Smooth muscle cell (in vitro differentiated cells): ENCODE measurements at regions not wholly inside any gene's neighbourhood (a gene's known extent, or its start where the extent isn't known, plus 50 kb on each side); places are given as distances from the start of the nearest gene placed in this dataset.

Experiments used
- DNase-seq: peaks from one replicate; lab custom pipeline; 2025; ENCODE audit not compliant: unreplicated experiment; lab: John Stamatoyannopoulos, UW
- H2AFZ ChIP-seq: fragments of 200-600 bp; sonication (generic); 2 replicates; pipeline ENCODE4 v1.6.0; 2016; ENCODE audit warnings: antibody characterized with exemption, low read depth, mild to moderate bottlenecking
- H3F3A ChIP-seq: fragments of 200-600 bp; sonication (generic); 2 replicates; pipeline ENCODE4 v1.6.0; 2017; ENCODE audit warnings: antibody characterized with exemption, low read depth
- H3K27ac ChIP-seq: fragments of 200-600 bp; sonication (generic); 2 replicates; pipeline ENCODE4 v1.5.1; 2016; ENCODE audit warnings: low read depth, mild to moderate bottlenecking
- H3K27me3 ChIP-seq: fragments of 200-600 bp; sonication (generic); 2 replicates; pipeline ENCODE4 v1.6.1; 2016; ENCODE audit warnings: low read depth, mild to moderate bottlenecking
- H3K36me3 ChIP-seq: fragments of 200-600 bp; sonication (generic); 2 replicates; pipeline ENCODE4 v1.5.1; 2016; ENCODE audit warnings: low read depth
- H3K4me1 ChIP-seq: fragments of 200-600 bp; sonication (generic); 2 replicates; pipeline ENCODE4 v1.5.1; 2016; ENCODE audit warnings: low read depth
- H3K4me2 ChIP-seq: fragments of 200-600 bp; sonication (generic); 2 replicates; pipeline ENCODE4 v1.6.0; 2016; ENCODE audit warnings: mild to moderate bottlenecking
- H3K4me3 ChIP-seq: fragments of 200-600 bp; sonication (generic); 2 replicates; pipeline ENCODE4 v1.5.1; 2016; ENCODE audit warnings: mild to moderate bottlenecking
- H3K79me2 ChIP-seq: fragments of 200-600 bp; sonication (generic); 2 replicates; pipeline ENCODE4 v1.6.0; 2016; ENCODE audit warnings: low read depth, mild to moderate bottlenecking
- H3K9ac ChIP-seq: fragments of 200-600 bp; sonication (generic); 2 replicates; pipeline ENCODE4 v1.6.0; 2016; ENCODE audit warnings: low read depth
- H3K9me3 ChIP-seq: fragments of 200-600 bp; sonication (generic); replicated peaks from 2 replicates; pipeline ENCODE4 v1.5.1; 2016; ENCODE audit warnings: low read depth
- H4K20me1 ChIP-seq: fragments of 200-600 bp; sonication (generic); 2 replicates; pipeline ENCODE4 v1.6.0; 2016; ENCODE audit warnings: low read depth
- WGBS: methylation state at CpG from one replicate; pipeline ENCODE4 v1.1.7; 2016; ENCODE audit warnings: low lambda C conversion rate; 5-methylcytosine and 5-hydroxymethylcytosine counted together
- TF ChIP-seq, protein P1 (sequence below): fragments of 200-600 bp; sonication (generic); IDR thresholded peaks from 2 replicates; pipeline ENCODE4 v1.5.1; 2017; ENCODE audit warnings: borderline replicate concordance, mild to moderate bottlenecking, antibody characterized with exemption; ENCODE audit not compliant: insufficient read depth, poor library complexity, severe bottlenecking

DNA sequence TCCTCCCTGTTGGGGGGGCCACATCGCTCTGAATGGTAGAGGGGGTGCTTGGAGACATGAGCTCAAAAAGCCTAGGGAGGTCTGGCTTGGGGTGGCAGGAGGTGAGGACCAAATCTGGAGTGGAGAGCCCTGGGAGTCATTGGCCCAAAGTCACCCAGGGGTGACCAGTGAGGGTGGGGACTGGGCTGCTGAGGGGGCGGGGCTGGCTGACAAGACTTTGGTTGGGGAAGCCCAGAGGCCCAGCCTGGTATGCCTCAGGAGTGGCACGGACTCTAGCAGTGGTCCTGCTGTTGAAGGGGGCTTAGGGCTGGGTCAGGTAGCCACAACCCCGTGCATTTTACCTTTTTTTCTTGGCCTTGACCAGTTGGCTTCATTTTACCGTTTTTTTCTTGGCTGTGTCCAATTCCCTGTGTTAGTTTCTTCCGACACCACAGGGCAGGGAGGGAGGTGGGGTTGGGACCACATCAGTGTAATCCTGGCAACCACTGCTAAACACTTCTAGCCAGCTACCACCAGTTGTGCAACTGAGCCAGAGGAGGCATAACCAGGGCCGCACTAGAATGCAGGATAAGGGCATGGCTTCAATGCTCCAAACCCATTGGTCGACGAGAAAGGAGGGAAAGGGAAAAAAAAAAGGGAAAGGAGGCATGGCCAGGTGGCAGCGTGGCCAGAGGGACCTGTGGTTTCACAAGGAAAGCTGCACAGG is 105.3 kb upstream of the C2CD4B start:
- WGBS: 84% methylated on average over 9 of the region's 10 CpGs

DNA sequence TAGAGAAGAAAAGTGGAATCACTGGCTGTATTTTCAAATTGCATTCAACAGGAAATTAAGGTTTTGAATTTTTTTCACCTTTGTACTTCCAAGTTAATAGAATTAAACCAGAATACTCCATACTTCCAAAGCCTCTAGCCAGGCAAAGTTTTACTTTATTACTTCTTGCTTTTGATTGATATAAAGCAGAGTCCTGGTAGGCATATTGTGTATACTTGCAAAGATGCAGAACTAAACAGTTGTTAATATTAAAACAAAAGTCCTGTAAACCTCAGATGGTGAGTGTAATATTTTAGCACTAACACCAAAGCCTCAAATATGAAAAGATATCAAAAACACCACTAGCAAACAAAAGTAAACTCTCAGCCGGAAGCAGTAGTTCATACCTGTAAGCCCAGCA is 107.2 kb upstream of the C2CD4B start:
- Histone ChIP-seq H3K27me3 (no peaks in the 10 kb centered on the region), H2AFZ (no peak overlapping the region), H3K4me1 (no peaks in the 10 kb centered on the region), H3K27ac (no peak overlapping the region), H4K20me1 (no peaks in the 10 kb centered on the region), H3F3A (no peaks in the 10 kb centered on the region), H3K79me2 (no peaks in the 10 kb centered on the region), H3K9ac (no peak overlapping the region), H3K4me2 (no peak overlapping the region), H3K4me3 (no peak overlapping the region), H3K36me3 (no peaks in the 10 kb centered on the region), H3K9me3 (peaks cover 13% of the 10 kb centered on the region)
- DNase-seq: no peak
- TF ChIP-seq, protein P1, sequence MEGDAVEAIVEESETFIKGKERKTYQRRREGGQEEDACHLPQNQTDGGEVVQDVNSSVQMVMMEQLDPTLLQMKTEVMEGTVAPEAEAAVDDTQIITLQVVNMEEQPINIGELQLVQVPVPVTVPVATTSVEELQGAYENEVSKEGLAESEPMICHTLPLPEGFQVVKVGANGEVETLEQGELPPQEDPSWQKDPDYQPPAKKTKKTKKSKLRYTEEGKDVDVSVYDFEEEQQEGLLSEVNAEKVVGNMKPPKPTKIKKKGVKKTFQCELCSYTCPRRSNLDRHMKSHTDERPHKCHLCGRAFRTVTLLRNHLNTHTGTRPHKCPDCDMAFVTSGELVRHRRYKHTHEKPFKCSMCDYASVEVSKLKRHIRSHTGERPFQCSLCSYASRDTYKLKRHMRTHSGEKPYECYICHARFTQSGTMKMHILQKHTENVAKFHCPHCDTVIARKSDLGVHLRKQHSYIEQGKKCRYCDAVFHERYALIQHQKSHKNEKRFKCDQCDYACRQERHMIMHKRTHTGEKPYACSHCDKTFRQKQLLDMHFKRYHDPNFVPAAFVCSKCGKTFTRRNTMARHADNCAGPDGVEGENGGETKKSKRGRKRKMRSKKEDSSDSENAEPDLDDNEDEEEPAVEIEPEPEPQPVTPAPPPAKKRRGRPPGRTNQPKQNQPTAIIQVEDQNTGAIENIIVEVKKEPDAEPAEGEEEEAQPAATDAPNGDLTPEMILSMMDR: no peak
- WGBS: 96% methylated on average over 1 of the region's 1 CpG

More for the DNA sequence above, 105.3 kb upstream of the C2CD4B start:
- Histone ChIP-seq H3K79me2 (no peaks in the 10 kb centered on the region), H3K9ac (no peak overlapping the region), H3K27ac (no peak overlapping the region), H3K9me3 (peaks cover 13% of the 10 kb centered on the region), H3K4me2 (no peak overlapping the region), H2AFZ (no peak overlapping the region), H4K20me1 (no peaks in the 10 kb centered on the region), H3K27me3 (no peaks in the 10 kb centered on the region), H3K4me1 (no peaks in the 10 kb centered on the region), H3F3A (no peaks in the 10 kb centered on the region), H3K36me3 (no peaks in the 10 kb centered on the region), H3K4me3 (no peak overlapping the region)
- DNase-seq: no peak
- TF ChIP-seq, protein P1: no peak

DNA sequence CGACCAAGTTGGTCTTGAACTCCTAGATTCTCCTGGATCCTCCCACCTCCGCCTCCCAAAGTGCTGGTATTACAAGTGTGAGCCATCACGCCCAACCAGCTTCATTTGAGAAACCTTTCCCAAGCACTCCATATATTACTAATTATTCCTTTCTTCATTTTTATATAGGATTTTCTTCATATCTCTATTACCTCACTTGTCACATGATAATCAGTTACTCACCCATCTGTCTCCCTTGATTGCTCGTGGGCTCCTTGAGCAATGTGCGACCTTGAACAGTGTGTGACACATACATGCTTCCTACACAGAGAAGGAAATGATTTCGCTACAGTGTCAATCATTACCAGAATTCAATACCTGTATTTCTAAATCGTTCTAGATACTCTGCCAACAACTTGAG is 110.7 kb upstream of the C2CD4B start:
- no peaks in the 10 kb centered on the region for H3K9me3 ChIP-seq
- H3K4me2 ChIP-seq: no peak overlapping the region
- H3K9ac ChIP-seq: no peak overlapping the region
- H3K27me3 ChIP-seq: no peaks in the 10 kb centered on the region
- H3K36me3 ChIP-seq: no peaks in the 10 kb centered on the region
- TF ChIP-seq, protein P1: no peak
- WGBS: 86% methylated on average over 7 of the region's 7 CpGs
- H4K20me1 ChIP-seq: no peaks in the 10 kb centered on the region
- H3K4me3 ChIP-seq: no peak overlapping the region
- H3F3A ChIP-seq: no peaks in the 10 kb centered on the region
- H2AFZ ChIP-seq: no peak overlapping the region
- H3K4me1 ChIP-seq: no peaks in the 10 kb centered on the region
- no peaks in the 10 kb centered on the region for H3K79me2 ChIP-seq
- no peak for DNase-seq
- no peak overlapping the region for H3K27ac ChIP-seq

DNA sequence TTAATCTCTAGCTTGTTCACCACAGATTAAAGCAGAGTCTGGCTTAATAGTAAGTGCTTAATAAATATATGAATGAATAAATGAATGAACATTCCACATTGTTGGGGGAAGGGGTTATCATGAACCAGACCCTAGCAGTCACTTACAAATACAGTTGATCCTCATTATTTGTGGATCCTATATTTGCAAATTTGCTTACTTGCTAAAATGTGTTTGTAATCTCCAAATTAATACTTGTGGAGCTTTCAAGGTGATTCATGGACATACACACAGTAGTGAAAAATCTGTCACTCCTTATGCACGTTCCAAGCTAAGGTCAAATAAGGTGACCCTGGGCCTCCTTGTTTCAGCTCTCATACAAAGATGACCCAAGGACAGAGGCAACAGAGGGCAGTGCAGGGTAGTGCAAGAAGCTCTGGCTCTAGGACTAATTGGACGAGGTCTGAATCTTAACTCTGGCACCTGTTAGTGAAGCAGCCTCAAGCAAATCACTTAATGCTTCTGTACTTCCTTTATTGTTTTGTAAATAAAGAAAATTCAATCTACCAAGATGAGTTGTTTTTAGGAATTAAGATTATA is 112.8 kb upstream of the C2CD4B start:
- Histone ChIP-seq H3K27ac (no peak overlapping the region), H3K4me2 (no peak overlapping the region), H3K27me3 (no peaks in the 10 kb centered on the region), H3K79me2 (no peaks in the 10 kb centered on the region), H4K20me1 (no peaks in the 10 kb centered on the region), H3K36me3 (no peaks in the 10 kb centered on the region), H2AFZ (no peak overlapping the region), H3K4me1 (no peaks in the 10 kb centered on the region), H3K9me3 (no peaks in the 10 kb centered on the region), H3K4me3 (no peak overlapping the region), H3F3A (no peaks in the 10 kb centered on the region), H3K9ac (no peak overlapping the region)
- WGBS: 81% methylated on average over 2 of the region's 2 CpGs
- DNase-seq: no peak
- TF ChIP-seq, protein P1: no peak
